ENCODE measurements at regions not wholly inside any gene's neighbourhood (a gene's known extent, or its start where the extent isn't known, plus 50 kb on each side); places are given as distances from the start of the nearest gene placed in this dataset.
"Not testable (repeated sequence)": the region's sequence is repeated elsewhere in the genome, so short reads cannot be mapped to it uniquely, and the experiment has no call there.

- ATAC-seq, result no peak
- intact Hi-C loops (cut with micrococcal nuclease), result no loop called here
- no peak for DNase-seq
Measured at GRCh38 chr12:47417121-47417520, 288.7 kb downstream of the RPAP3 start.

GRCh38 chr12:47415054-47415453, 290.8 kb downstream of the RPAP3 start:
- ATAC-seq, result no peak
- intact Hi-C loops (cut with micrococcal nuclease), result no loop called here

GRCh38 chr12:47414511-47414910, 291.3 kb downstream of the RPAP3 start:
- ATAC-seq (no peak), DNase-seq (no peak)
- intact Hi-C loops (cut with micrococcal nuclease), result no loop called here

More at GRCh38 chr12:47415054-47415453, 290.8 kb downstream of the RPAP3 start:
- no peak for DNase-seq

- intact Hi-C loops (cut with micrococcal nuclease), result no loop called here
Measured at GRCh38 chr12:47413806-47414205, 292.0 kb downstream of the RPAP3 start.

GRCh38 chr12:47412601-47413236, 293.1 kb downstream of the RPAP3 start:
- intact Hi-C loops (cut with micrococcal nuclease), result no loop called here
- ATAC-seq (no peak), DNase-seq (no peak)

More at GRCh38 chr12:47413806-47414205, 292.0 kb downstream of the RPAP3 start:
- ATAC-seq (no peak), DNase-seq (no peak)

- ATAC-seq (no peak), DNase-seq (no peak)
- intact Hi-C loops (cut with micrococcal nuclease), result no loop called here
Measured at GRCh38 chr12:47411966-47412365, 293.9 kb downstream of the RPAP3 start.

GRCh38 chr12:47410862-47411261, 295.0 kb downstream of the RPAP3 start:
- DNase-seq (no peak), ATAC-seq (no peak)
- intact Hi-C loops (cut with micrococcal nuclease), result no loop called here

- no peak for ATAC-seq
- no peak for DNase-seq
- intact Hi-C loops (cut with micrococcal nuclease), result no loop called here
Measured at GRCh38 chr12:47410383-47410782, 295.4 kb downstream of the RPAP3 start.

- intact Hi-C loops (cut with micrococcal nuclease), result no loop called here
- DNase-seq, result no peak
- ATAC-seq, result no peak
Measured at GRCh38 chr12:47409310-47409987, 296.4 kb downstream of the RPAP3 start.

GRCh38 chr12:47408171-47408871, 297.5 kb downstream of the RPAP3 start:
- ATAC-seq, result peak; percentile 24
- intact Hi-C loops (cut with micrococcal nuclease), result no loop called here
- DNase-seq, result no peak

GRCh38 chr12:47407463-47408129, 298.2 kb downstream of the RPAP3 start:
- ATAC-seq, result no peak
- intact Hi-C loops (cut with micrococcal nuclease), result no loop called here
- no peak for DNase-seq

GRCh38 chr12:47403681-47404080, 302.1 kb downstream of the RPAP3 start:
- intact Hi-C loops (cut with micrococcal nuclease), result no loop called here
- ATAC-seq (no peak), DNase-seq (no peak)

GRCh38 chr12:47401196-47401595, 304.6 kb downstream of the RPAP3 start:
- DNase-seq; ATAC-seq; intact Hi-C loops (cut with micrococcal nuclease): not testable (repeated sequence)

GRCh38 chr12:47400266-47400665, 305.6 kb downstream of the RPAP3 start:
- ATAC-seq (no peak), DNase-seq (no peak)
- intact Hi-C loops (cut with micrococcal nuclease), result no loop called here

GRCh38 chr12:47397664-47398281, 308.1 kb downstream of the RPAP3 start:
- DNase-seq (no peak), ATAC-seq (peak; percentile 62)
- intact Hi-C loops (cut with micrococcal nuclease), result no loop called here

- ATAC-seq (no peak), DNase-seq (no peak)
- intact Hi-C loops (cut with micrococcal nuclease), result no loop called here
Measured at GRCh38 chr12:47396902-47397663, 308.7 kb downstream of the RPAP3 start.

GRCh38 chr12:47394070-47394469, 311.8 kb downstream of the RPAP3 start:
- ATAC-seq, result no peak
- DNase-seq, result no peak
- intact Hi-C loops (cut with micrococcal nuclease), result no loop called here

GRCh38 chr12:47393403-47393790, 312.4 kb downstream of the RPAP3 start:
- no peak for ATAC-seq
- intact Hi-C loops (cut with micrococcal nuclease), result no loop called here
- DNase-seq, result no peak

GRCh38 chr12:47391566-47391965, 311.8 kb upstream of the AMIGO2 start:
- ATAC-seq (no peak), DNase-seq (no peak)
- intact Hi-C loops (cut with micrococcal nuclease), result no loop called here
